K562 (cell line): ENCODE measurements at regions not wholly inside any gene's neighbourhood (a gene's known extent, or its start where the extent isn't known, plus 50 kb on each side); places are given as distances from the start of the nearest gene placed in this dataset.

ENCODE experiments used
- AFF1 ChIP-seq, 2 experiments: fragments of 450-650 bp; IDR thresholded peaks; 2 replicates each; pipeline ENCODE4 v1.6.1; 2018; ENCODE audit warnings: mild to moderate bottlenecking in 2 of 2, low read depth in 1 of 2; ENCODE audit not compliant: partially characterized antibody in 2 of 2
- CEBPG ChIP-seq, 3 experiments: fragments of 200-800 bp in 1 of 3; sonication (Bioruptor generic) in 1 of 3; sonication (generic) in 1 of 3; formaldehyde crosslinking in 1 of 3; IDR thresholded peaks in 2 of 3; conservative IDR thresholded peaks in 1 of 3; 2 replicates each; pipeline versions ENCODE4 v1.6.1 to v1.8.0; 2016 to 2022; ENCODE audit warnings: missing compliant biosample characterization in 2 of 3, missing genetic modification characterization in 2 of 3, mild to moderate bottlenecking in 1 of 3, missing genetic modification reagents in 1 of 3
- CTCFL ChIP-seq: IDR thresholded peaks from 2 replicates; pipeline ENCODE4 v1.6.1; 2011; ENCODE audit warnings: borderline replicate concordance, low read depth, mild to moderate bottlenecking, moderate library complexity, low read length; ENCODE audit not compliant: insufficient read depth, poor library complexity, severe bottlenecking
- DMBX1 ChIP-seq: fragments of 250-450 bp; sonication (Bioruptor Pico); IDR thresholded peaks from 2 replicates; pipeline ENCODE4 v1.8.0; 2022; ENCODE audit warnings: inconsistent platforms, mild to moderate bottlenecking, moderate library complexity, borderline replicate concordance
- E2F5 ChIP-seq: sonication (generic); formaldehyde crosslinking; IDR thresholded peaks from 2 replicates; pipeline ENCODE4 v1.8.0; 2022; ENCODE audit warnings: mild to moderate bottlenecking, missing genetic modification reagents
- ELF1 ChIP-seq: fragments of 200-800 bp; sonication (Bioruptor generic); IDR thresholded peaks from 2 replicates; pipeline ENCODE4 v1.6.1; 2016; ENCODE audit warnings: missing genetic modification characterization, missing compliant biosample characterization
- FOXM1 ChIP-seq, 2 experiments: fragments of 450-650 bp in 1 of 2; sonication (generic) in 1 of 2; formaldehyde crosslinking in 1 of 2; IDR thresholded peaks; 2 replicates each; pipeline versions ENCODE4 v1.6.1 to v1.9.0; 2017 to 2022; ENCODE audit warnings: low read depth in 2 of 2, mild to moderate bottlenecking in 2 of 2, missing genetic modification reagents in 1 of 2, moderate library complexity in 1 of 2
- ID3 ChIP-seq, 2 experiments: fragments of 250-450 bp in 1 of 2; fragments of 450-650 bp in 1 of 2; sonication (Bioruptor Pico) in 1 of 2; IDR thresholded peaks; 2 replicates each; pipeline versions ENCODE4 v1.6.1 to v1.8.0; 2016 to 2021; ENCODE audit warnings: mild to moderate bottlenecking in 2 of 2, moderate library complexity in 2 of 2, missing compliant biosample characterization in 1 of 2, missing genetic modification characterization in 1 of 2
- PPARD ChIP-seq: fragments of 250-450 bp; sonication (Bioruptor Pico); IDR thresholded peaks from 2 replicates; pipeline ENCODE4 v1.8.0; 2022; ENCODE audit warnings: inconsistent platforms, mild to moderate bottlenecking, moderate library complexity
- PRMT5 ChIP-seq: sonication (generic); formaldehyde crosslinking; IDR thresholded peaks from 2 replicates; pipeline ENCODE4 v1.5.0; 2020; ENCODE audit warnings: missing genetic modification reagents
- RCOR1 ChIP-seq, 2 experiments: IDR thresholded peaks; 2 replicates each; pipeline ENCODE4 v1.6.1; 2012; ENCODE audit warnings: low read depth in 2 of 2, low read length in 2 of 2, borderline replicate concordance in 1 of 2, improper control_type of control experiment in 1 of 2
- TGIF2 ChIP-seq: sonication (generic); formaldehyde crosslinking; IDR thresholded peaks from 2 replicates; pipeline ENCODE4 v1.8.1; 2022; ENCODE audit warnings: mild to moderate bottlenecking, missing genetic modification reagents, moderate library complexity
- ZNF232 ChIP-seq: sonication (generic); formaldehyde crosslinking; IDR thresholded peaks from 2 replicates; pipeline ENCODE4 v1.8.0; 2022; ENCODE audit warnings: mild to moderate bottlenecking, missing genetic modification reagents
- ZNF263 ChIP-seq: sonication (generic); formaldehyde crosslinking; IDR thresholded peaks from 2 replicates; pipeline ENCODE4 v1.8.0; 2022; ENCODE audit warnings: mild to moderate bottlenecking, missing genetic modification reagents, borderline replicate concordance
- ZNF384 ChIP-seq: IDR thresholded peaks from 2 replicates; pipeline ENCODE4 v1.6.1; 2012; ENCODE audit warnings: low read depth, low read length, improper control_type of control experiment
- ZNF444 ChIP-seq: fragments of 250-450 bp; sonication (Bioruptor Pico); IDR thresholded peaks from 2 replicates; pipeline ENCODE4 v1.4.0; 2020; ENCODE audit warnings: mild to moderate bottlenecking, moderate library complexity
- ZNF644 ChIP-seq: fragments of 200-800 bp; sonication (Bioruptor generic); IDR thresholded peaks from 2 replicates; pipeline ENCODE4 v1.6.1; 2016; ENCODE audit warnings: low read depth, missing genetic modification characterization, missing compliant biosample characterization
- ZNF766 ChIP-seq: fragments of 200-800 bp; sonication (Bioruptor generic); conservative IDR thresholded peaks from 2 replicates; pipeline ENCODE4 v1.6.1; 2016; ENCODE audit warnings: missing genetic modification characterization, missing compliant biosample characterization

GRCh38 chr22:20654343-20655208, 119.3 kb upstream of the SERPIND1 start (continued):
- TF ChIP-seq FOXM1 (IDR thresholded peaks at IDR 0.05; ENCODE audit: low read depth) = no peak
- no peak for TF ChIP-seq FOXM1 (CRISPR knock-in tag; IDR thresholded peaks at IDR 0.05; ENCODE audit: low read depth)
- TF ChIP-seq ZNF384 = no peak
- TF ChIP-seq ID3 (CRISPR knock-in tag; IDR thresholded peaks at IDR 0.05) = no peak
- TF ChIP-seq ID3 (tag; IDR thresholded peaks at IDR 0.05) = no peak
- TF ChIP-seq PPARD (CRISPR knock-in tag) = no peak
- TF ChIP-seq TGIF2 (CRISPR knock-in tag) = no peak
- no peak for TF ChIP-seq CEBPG (CRISPR knock-in tag; IDR thresholded peaks at IDR 0.05)
- TF ChIP-seq CEBPG (tag; conservative IDR thresholded peaks at IDR 0.05 in 1 of 2, IDR thresholded peaks at IDR 0.05 in 1 of 2) = no peak
- peak; percentile 94 for TF ChIP-seq E2F5 (CRISPR knock-in tag)
- no peak for TF ChIP-seq ZNF644 (tag)
- no peak for TF ChIP-seq CTCFL
- no peak for TF ChIP-seq DMBX1 (CRISPR knock-in tag)
- no peak for TF ChIP-seq ZNF444 (CRISPR knock-in tag)
- TF ChIP-seq ZNF232 (CRISPR knock-in tag) = no peak
- no peak for TF ChIP-seq AFF1 (IDR thresholded peaks at IDR 0.05; ENCODE audit: low read depth in 1 of 2, partially characterized antibody in 2 of 2)
- no peak for TF ChIP-seq ZNF263 (CRISPR knock-in tag)
- no peak for TF ChIP-seq ZNF766 (CRISPR knock-in tag)
- TF ChIP-seq RCOR1 (IDR thresholded peaks at IDR 0.05; ENCODE audit: borderline replicate concordance in 1 of 2, low read depth in 2 of 2, low read length in 2 of 2) = no peak
- TF ChIP-seq ELF1 (tag) = no peak
- TF ChIP-seq PRMT5 (CRISPR knock-in tag) = peak; percentile 38; the same call in 1 of the 2 replicates
